Stimulated activated CD4-positive, alpha-beta T cell treated with anti-CD3 and anti-CD28 coated beads, Interleukin-1b, Interleukin-23, amount 100 ng/mL, for 4 hours (primary cell): ENCODE measurements at regions not wholly inside any gene's neighbourhood (a gene's known extent, or its start where the extent isn't known, plus 50 kb on each side); places are given as distances from the start of the nearest gene placed in this dataset.

Experiments used
- DNase-seq, 2 donors: peaks; one replicate each; pipeline ENCODE4 v3.0.0-alpha.2; 2020; ENCODE audit warnings: low read depth in 2 of 2

GRCh38 chr1:237999426-238000052 is 108.8 kb upstream of the ZP4 start:
- no peak for DNase-seq

GRCh38 chr1:237998581-237998980 is 107.9 kb upstream of the ZP4 start:
- DNase-seq = no peak

- DNase-seq = no peak
Measured at GRCh38 chr1:237983496-237983895, 92.8 kb upstream of the ZP4 start.

GRCh38 chr1:237981223-237981622 is 90.5 kb upstream of the ZP4 start:
- DNase-seq = no peak

- no peak for DNase-seq
Measured at GRCh38 chr1:237976331-237976730, 85.6 kb upstream of the ZP4 start.

GRCh38 chr1:237975903-237976302 is 85.2 kb upstream of the ZP4 start:
- no peak for DNase-seq

GRCh38 chr1:237975376-237975775 is 84.7 kb upstream of the ZP4 start:
- DNase-seq = no peak

GRCh38 chr1:237972186-237972585 is 81.5 kb upstream of the ZP4 start:
- DNase-seq = no peak

GRCh38 chr1:237962985-237963384 is 72.3 kb upstream of the ZP4 start:
- DNase-seq = no peak

- no peak for DNase-seq
Measured at GRCh38 chr1:237961754-237962153, 71.0 kb upstream of the ZP4 start.

- DNase-seq = no peak
Measured at GRCh38 chr1:237959838-237960237, 69.1 kb upstream of the ZP4 start.

GRCh38 chr1:237953238-237953637 is 62.5 kb upstream of the ZP4 start:
- no peak for DNase-seq
